Endothelial cell of umbilical vein (primary cell): ENCODE measurements at regions not wholly inside any gene's neighbourhood (a gene's known extent, or its start where the extent isn't known, plus 50 kb on each side); places are given as distances from the start of the nearest gene placed in this dataset.
A peak's percentile ranks its signal among the peaks of the same experiment; 100 is the strongest.

Experiments used
- BruUV-seq: library from RNA; stranded (reverse); fragments of 400-500 nt; replicated peaks from 2 replicates; lab custom pipeline; 2021; lab: Mats Ljungman, UMichigan
- CTCF ChIA-PET: fragments of 300-600, 350-600 bp; sonication (Branson Sonifier 250); formaldehyde crosslinking; loops from one replicate; lab custom pipeline; 2021; ENCODE audit warnings: antibody characterized with exemption, inconsistent platforms; lab: Charles Lee
- POLR2A ChIA-PET: fragments of 300-600, 350-600 bp; sonication (Branson Sonifier 250); formaldehyde crosslinking; loops from one replicate; lab custom pipeline; 2021; ENCODE audit warnings: antibody characterized with exemption, inconsistent platforms; lab: Charles Lee
- DNase-seq: peaks from one replicate; pipeline ENCODE4 v3.0.0-alpha.2; 2011; ENCODE audit warnings: low read depth, low spot score
- FAIRE-seq: peaks from 2 replicates; lab custom pipeline; 2011; peaks lifted over from hg19 to GRCh38; lab: Jason Lieb, UNC
- H2AFZ ChIP-seq: 2 replicates; pipeline ENCODE4 v1.6.0; 2012; ENCODE audit warnings: low read depth, low read length, control low read depth, inconsistent platforms
- H3K27ac ChIP-seq: 2 replicates; pipeline ENCODE4 v1.5.1; 2011; ENCODE audit warnings: low read depth, mild to moderate bottlenecking, control low read depth, low read length, moderate library complexity; ENCODE audit not compliant: insufficient read depth
- H3K27me3 ChIP-seq, 2 experiments: 2 replicates each; pipeline versions ENCODE4 v1.6.0 to v1.6.1; 2011; ENCODE audit warnings: low read length in 2 of 2, mixed read lengths in 1 of 2; ENCODE audit not compliant: control insufficient read depth in 2 of 2, insufficient read depth in 2 of 2
- H3K36me3 ChIP-seq, 2 experiments: 2 replicates in 1 of 2; 3 replicates in 1 of 2; pipeline ENCODE4 v1.5.1; 2011; ENCODE audit warnings: low read length in 2 of 2, mild to moderate bottlenecking in 1 of 2, moderate library complexity in 1 of 2; ENCODE audit not compliant: control insufficient read depth in 2 of 2, insufficient read depth in 2 of 2; ENCODE audit errors: extremely low read depth in 1 of 2
- H3K4me1 ChIP-seq: 3 replicates; pipeline ENCODE4 v1.5.1; 2011; ENCODE audit warnings: mild to moderate bottlenecking, low read length; ENCODE audit not compliant: control insufficient read depth, insufficient read depth; ENCODE audit errors: extremely low read depth
- H3K4me2 ChIP-seq: 2 replicates; pipeline ENCODE4 v1.6.1; 2011; ENCODE audit warnings: low read length, control low read depth, mixed read lengths; ENCODE audit not compliant: insufficient read depth
- H3K4me3 ChIP-seq, 3 experiments: fragments of 200-600 bp in 1 of 3; sonication (generic), shearing (Covaris generic) in 1 of 3; replicated peaks in 1 of 3; 2 replicates each; pipeline ENCODE4 v1.5.1; 2011 to 2016; ENCODE audit warnings: control low read depth in 3 of 3, low read length in 3 of 3, mild to moderate bottlenecking in 2 of 3, inconsistent platforms in 1 of 3, low read depth in 1 of 3, moderate library complexity in 1 of 3; ENCODE audit not compliant: insufficient read depth in 1 of 3
- H3K79me2 ChIP-seq: 2 replicates; pipeline ENCODE4 v1.6.0; 2012; ENCODE audit warnings: low read length, inconsistent platforms; ENCODE audit not compliant: control insufficient read depth, insufficient read depth
- H3K9ac ChIP-seq: replicated peaks from 2 replicates; pipeline ENCODE3; 2011; ENCODE audit warnings: low read length, control low read depth; ENCODE audit not compliant: insufficient read depth; ENCODE audit errors: extremely low read depth
- H3K9me1 ChIP-seq: replicated peaks from 3 replicates; pipeline ENCODE4 v1.6.0; 2011; ENCODE audit warnings: mild to moderate bottlenecking, low read length; ENCODE audit not compliant: control insufficient read depth, insufficient read depth; ENCODE audit errors: extremely low read depth
- H3K9me3 ChIP-seq: replicated peaks from 2 replicates; pipeline ENCODE4 v1.5.1; 2012; ENCODE audit warnings: low read length, inconsistent platforms; ENCODE audit not compliant: control insufficient read depth, insufficient read depth
- H4K20me1 ChIP-seq: replicated peaks from 2 replicates; pipeline ENCODE3; 2011; ENCODE audit warnings: mild to moderate bottlenecking, low read length; ENCODE audit not compliant: control insufficient read depth, insufficient read depth; ENCODE audit errors: extremely low read depth
- EZH2 ChIP-seq: IDR thresholded peaks from 2 replicates; pipeline ENCODE4 v1.6.1; 2012; ENCODE audit warnings: borderline replicate concordance, low read depth, mild to moderate bottlenecking, moderate library complexity, low read length, inconsistent platforms; ENCODE audit not compliant: severe bottlenecking
- FOS ChIP-seq: IDR thresholded peaks from 2 replicates; pipeline ENCODE4 v1.6.1; 2011; ENCODE audit warnings: mild to moderate bottlenecking, low read length, moderate library complexity, borderline replicate concordance; ENCODE audit not compliant: insufficient read depth
- GATA2 ChIP-seq: IDR thresholded peaks from 2 replicates; pipeline ENCODE4 v1.7.0; 2011; ENCODE audit warnings: low read depth, mild to moderate bottlenecking, moderate library complexity, mixed read lengths, low read length; ENCODE audit not compliant: insufficient read length, insufficient read depth
- JUN ChIP-seq: IDR thresholded peaks from 2 replicates; pipeline ENCODE4 v1.6.1; 2011; ENCODE audit warnings: borderline replicate concordance, low read depth; ENCODE audit not compliant: insufficient read length, insufficient read depth
- MYC ChIP-seq: IDR thresholded peaks from one replicate; pipeline ENCODE4 v1.6.1; 2011; ENCODE audit warnings: mild to moderate bottlenecking, low read depth, low read length
- POLR2A ChIP-seq: IDR thresholded peaks from 2 replicates; pipeline ENCODE4 v1.6.1; 2012; ENCODE audit warnings: low read depth, mild to moderate bottlenecking, control low read depth, low read length
- POLR2AphosphoS5 ChIP-seq: IDR thresholded peaks from 2 replicates; pipeline ENCODE4 v1.6.1; 2012; ENCODE audit warnings: low read depth, mild to moderate bottlenecking, control low read depth, low read length, moderate library complexity; ENCODE audit not compliant: insufficient read depth
- dilution Hi-C: fragments of 300-500 bp; cut with MboI; formaldehyde crosslinking; loops from one replicate; pipeline ENCODE4 v1.15.0; 2019; ENCODE audit warnings: low sequenced_read_pairs; ENCODE audit not compliant: extremely low pct_ligation_motif_present
- intact Hi-C: fragments of 100-400 bp; cut with micrococcal nuclease; formaldehyde crosslinking; loops from one replicate; pipeline ENCODE4 v1.10.0; 2022
- TF ChIP-seq, protein P1 (sequence below): IDR thresholded peaks from 2 replicates; pipeline ENCODE4 v1.6.1; 2011; ENCODE audit not compliant: insufficient read depth, insufficient read length
- TF ChIP-seq, protein P2 (sequence below), 2 donors: IDR thresholded peaks; 1 replicate in 1 of 2; 2 replicates in 1 of 2; pipeline ENCODE4 v1.5.1; 2011; ENCODE audit warnings: low read length in 2 of 2, mild to moderate bottlenecking in 2 of 2, moderate library complexity in 2 of 2, control low read depth in 1 of 2, inconsistent platforms in 1 of 2, low read depth in 1 of 2; ENCODE audit not compliant: insufficient read depth in 1 of 2; ENCODE audit errors: extremely low read depth in 1 of 2

DNA sequence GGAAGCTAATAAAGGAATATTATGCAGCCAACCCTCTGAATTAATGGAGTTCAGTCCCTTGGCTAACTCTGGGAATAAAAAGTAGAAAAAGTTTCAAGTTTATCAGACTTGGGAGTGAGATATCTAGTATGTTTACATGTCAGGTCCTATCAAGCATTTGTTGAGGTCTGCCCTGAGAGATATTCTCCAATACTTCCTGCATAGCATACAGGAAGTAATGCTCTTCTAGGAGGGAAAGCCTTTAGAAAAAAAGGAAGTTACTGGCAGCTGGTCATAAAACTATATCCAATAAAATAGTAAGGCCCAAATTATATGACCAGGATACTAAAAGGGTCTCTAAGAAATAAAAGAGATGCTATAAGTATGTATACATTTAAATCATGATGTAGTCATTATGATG, 594.1 kb upstream of the FTMT start:
- ChIA-PET POLR2A (no interaction called here), CTCF (no interaction called here)
- Histone ChIP-seq H3K9ac (no peak overlapping the region), H2AFZ (peak overlapping the region; percentile 54), H3K27ac (no peak overlapping the region), H3K4me3 (no peak overlapping the region), H3K9me1 (no peaks in the 10 kb centered on the region), H3K36me3 (no peaks in the 10 kb centered on the region), H3K4me1 (peaks cover 3% of the 10 kb centered on the region), H3K79me2 (no peaks in the 10 kb centered on the region), H4K20me1 (no peaks in the 10 kb centered on the region), H3K27me3 (no peaks in the 10 kb centered on the region), H3K4me2 (peak overlapping the region; percentile 24), H3K9me3 (no peaks in the 10 kb centered on the region)
- dilution Hi-C loops = no loop called here
- TF ChIP-seq GATA2 = no peak
- TF ChIP-seq, protein P1, sequence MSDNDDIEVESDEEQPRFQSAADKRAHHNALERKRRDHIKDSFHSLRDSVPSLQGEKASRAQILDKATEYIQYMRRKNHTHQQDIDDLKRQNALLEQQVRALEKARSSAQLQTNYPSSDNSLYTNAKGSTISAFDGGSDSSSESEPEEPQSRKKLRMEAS = no peak
- TF ChIP-seq POLR2A = no peak
- no peak for TF ChIP-seq POLR2AphosphoS5
- no peak for TF ChIP-seq EZH2
- TF ChIP-seq, protein P2, sequence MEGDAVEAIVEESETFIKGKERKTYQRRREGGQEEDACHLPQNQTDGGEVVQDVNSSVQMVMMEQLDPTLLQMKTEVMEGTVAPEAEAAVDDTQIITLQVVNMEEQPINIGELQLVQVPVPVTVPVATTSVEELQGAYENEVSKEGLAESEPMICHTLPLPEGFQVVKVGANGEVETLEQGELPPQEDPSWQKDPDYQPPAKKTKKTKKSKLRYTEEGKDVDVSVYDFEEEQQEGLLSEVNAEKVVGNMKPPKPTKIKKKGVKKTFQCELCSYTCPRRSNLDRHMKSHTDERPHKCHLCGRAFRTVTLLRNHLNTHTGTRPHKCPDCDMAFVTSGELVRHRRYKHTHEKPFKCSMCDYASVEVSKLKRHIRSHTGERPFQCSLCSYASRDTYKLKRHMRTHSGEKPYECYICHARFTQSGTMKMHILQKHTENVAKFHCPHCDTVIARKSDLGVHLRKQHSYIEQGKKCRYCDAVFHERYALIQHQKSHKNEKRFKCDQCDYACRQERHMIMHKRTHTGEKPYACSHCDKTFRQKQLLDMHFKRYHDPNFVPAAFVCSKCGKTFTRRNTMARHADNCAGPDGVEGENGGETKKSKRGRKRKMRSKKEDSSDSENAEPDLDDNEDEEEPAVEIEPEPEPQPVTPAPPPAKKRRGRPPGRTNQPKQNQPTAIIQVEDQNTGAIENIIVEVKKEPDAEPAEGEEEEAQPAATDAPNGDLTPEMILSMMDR (IDR thresholded peaks at IDR 0.05; ENCODE audit: extremely low read depth in 1 of 2, insufficient read depth in 1 of 2, low read depth in 1 of 2, low read length in 2 of 2) = no peak
- no peak for TF ChIP-seq JUN
- TF ChIP-seq FOS = no peak
- TF ChIP-seq MYC = no peak
- DNase-seq = no peak
- intact Hi-C loops = no loop called here
- FAIRE-seq = no peak
- BruUV-seq = no TSS peak
